ENCODE measurements at regions not wholly inside any gene's neighbourhood (a gene's known extent, or its start where the extent isn't known, plus 50 kb on each side); places are given as distances from the start of the nearest gene placed in this dataset.

DNA sequence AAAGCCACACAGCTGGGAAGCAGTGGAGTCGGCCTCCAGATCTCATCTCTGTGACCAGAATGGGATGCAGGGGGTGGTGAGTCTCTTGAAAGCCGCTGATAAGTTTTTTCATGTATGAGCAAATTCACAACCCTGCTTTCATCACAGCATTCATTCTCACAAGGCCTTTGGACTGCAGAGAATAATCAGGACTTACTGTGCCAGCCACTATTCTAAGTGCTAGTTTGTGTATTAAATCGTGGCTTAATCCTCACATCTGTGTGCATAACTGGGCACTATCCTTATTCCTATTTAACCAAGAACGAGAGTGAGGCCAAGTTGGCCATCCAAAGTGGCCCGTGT is 64.2 kb upstream of the POLG start:
- no peak for TF ChIP-seq CTCF (IDR thresholded peaks at IDR 0.05; ENCODE audit: low read depth, low read length, poor library complexity, severe bottlenecking)
- no peak for TF ChIP-seq EZH2phosphoT487 (IDR thresholded peaks at IDR 0.05; ENCODE audit: borderline replicate concordance, low read length)
